Fibroblast of lung (primary cell): ENCODE measurements at regions not wholly inside any gene's neighbourhood (a gene's known extent, or its start where the extent isn't known, plus 50 kb on each side); places are given as distances from the start of the nearest gene placed in this dataset.

Experiments
- DNase-seq, 2 donors: peaks; one replicate each; pipeline versions ENCODE4 v3.0.0 to v3.0.0-alpha.2; 2010; ENCODE audit warnings: low read depth in 2 of 2
- H2AFZ ChIP-seq: 2 replicates; pipeline ENCODE4 v1.5.1; 2012; ENCODE audit warnings: low read length, control low read depth, inconsistent platforms
- H3K27ac ChIP-seq: 2 replicates; pipeline ENCODE4 v1.5.1; 2011; ENCODE audit warnings: low read length, control low read depth; ENCODE audit not compliant: insufficient read depth
- H3K27me3 ChIP-seq: 2 replicates; pipeline ENCODE4 v1.5.1; 2011; ENCODE audit warnings: mild to moderate bottlenecking, low read length; ENCODE audit not compliant: control insufficient read depth, insufficient read depth
- H3K36me3 ChIP-seq: 2 replicates; pipeline ENCODE4 v1.5.1; 2011; ENCODE audit warnings: low read length; ENCODE audit not compliant: control insufficient read depth, insufficient read depth
- H3K4me1 ChIP-seq: 2 replicates; pipeline ENCODE4 v1.5.1; 2011; ENCODE audit warnings: low read length; ENCODE audit not compliant: control insufficient read depth, insufficient read depth; ENCODE audit errors: extremely low read depth
- H3K4me2 ChIP-seq: 2 replicates; pipeline ENCODE4 v1.5.1; 2011; ENCODE audit warnings: low read length, control low read depth; ENCODE audit not compliant: insufficient read depth; ENCODE audit errors: extremely low read depth
- H3K4me3 ChIP-seq, 4 experiments: fragments of 200-600 bp in 1 of 4; sonication (generic) in 1 of 4; replicated peaks in 1 of 4; 2 replicates each; pipeline ENCODE4 v1.5.1; 2011 to 2016; ENCODE audit warnings: low read length in 4 of 4, low read depth in 3 of 4, mild to moderate bottlenecking in 3 of 4, control low read depth in 2 of 4, inconsistent platforms in 1 of 4, mixed read lengths in 1 of 4; ENCODE audit not compliant: insufficient read depth in 1 of 4; ENCODE audit errors: control extremely low read depth in 1 of 4
- H3K79me2 ChIP-seq: 2 replicates; pipeline ENCODE4 v1.5.1; 2012; ENCODE audit warnings: mild to moderate bottlenecking, low read length, inconsistent platforms; ENCODE audit not compliant: control insufficient read depth, insufficient read depth
- H3K9ac ChIP-seq: 2 replicates; pipeline ENCODE4 v1.5.1; 2011; ENCODE audit warnings: mild to moderate bottlenecking, low read length, control low read depth; ENCODE audit not compliant: insufficient read depth
- H3K9me3 ChIP-seq: 2 replicates; pipeline ENCODE4 v1.5.1; 2012; ENCODE audit warnings: low read depth, low read length; ENCODE audit not compliant: control insufficient read depth, insufficient read depth
- H4K20me1 ChIP-seq: 2 replicates; pipeline ENCODE4 v1.5.1; 2011; ENCODE audit warnings: low read length; ENCODE audit not compliant: control insufficient read depth, insufficient read depth; ENCODE audit errors: extremely low read depth
- EZH2 ChIP-seq: IDR thresholded peaks from 2 replicates; pipeline ENCODE4 v1.5.1; 2012; ENCODE audit warnings: low read length, control low read depth, mild to moderate bottlenecking; ENCODE audit errors: missing control alignments
- TF ChIP-seq, protein P1 (sequence below), 2 donors: IDR thresholded peaks in 1 of 2; conservative IDR thresholded peaks in 1 of 2; 1 replicate in 1 of 2; 2 replicates in 1 of 2; pipeline ENCODE4 v1.5.1; 2011 to 2012; ENCODE audit warnings: low read length in 2 of 2, control low read depth in 1 of 2, inconsistent platforms in 1 of 2, low read depth in 1 of 2, mild to moderate bottlenecking in 1 of 2

DNA sequence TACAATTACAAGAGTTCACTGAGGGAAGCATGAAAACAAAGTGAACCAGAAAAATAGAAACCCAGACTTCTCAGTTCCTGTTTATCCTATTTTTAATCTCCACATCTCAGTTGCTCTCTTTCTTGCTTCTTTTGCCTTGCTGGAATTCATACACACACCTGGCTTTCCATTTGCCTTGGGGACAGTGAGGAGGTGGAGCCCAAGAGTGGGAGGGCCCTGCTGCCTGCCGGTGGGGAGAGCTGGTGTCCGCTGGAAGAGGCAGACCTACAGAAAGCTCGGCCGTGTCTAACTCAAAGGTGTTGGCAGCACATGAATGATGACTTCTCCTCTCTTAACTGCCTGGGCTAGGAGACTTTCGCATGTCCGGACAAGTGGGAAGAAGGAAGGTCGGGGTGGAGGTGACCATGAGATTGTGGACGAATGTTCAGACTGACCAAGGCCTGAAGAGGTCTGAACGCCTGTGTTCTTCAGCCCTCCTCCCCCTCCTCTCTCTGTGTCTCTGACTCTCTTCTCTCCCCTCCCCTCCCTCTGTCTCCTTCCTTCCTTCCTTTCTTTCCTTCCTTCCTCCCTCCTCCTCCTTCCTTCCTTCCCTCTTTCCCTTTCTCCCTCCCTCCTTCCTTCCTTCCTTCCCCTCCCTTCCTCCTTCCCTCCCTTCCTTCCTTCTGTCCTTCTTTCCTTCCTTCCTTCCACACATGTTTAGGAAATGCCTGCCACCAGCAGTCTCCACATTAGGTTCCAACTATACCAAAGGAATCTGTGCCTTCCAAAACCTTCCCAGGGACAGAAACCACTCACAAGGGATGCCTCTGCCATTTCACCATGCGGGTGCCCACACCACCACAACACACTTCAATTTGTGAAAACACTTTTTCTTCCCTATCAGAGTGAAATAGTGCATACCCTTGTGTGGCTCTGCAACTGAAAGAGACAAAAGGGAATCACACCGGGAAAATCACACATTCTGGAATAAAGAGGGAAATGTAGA lies 157.3 kb upstream of the RUNX1 start:
- H3K9ac ChIP-seq = no peak overlapping the region
- peak in 1 of 2 donors; percentile 42 for DNase-seq
- H3K4me1 ChIP-seq = peaks cover 46% of the 10 kb centered on the region
- H3K4me3 ChIP-seq = no peak overlapping the region
- H3K27ac ChIP-seq = peak overlapping the region; percentile 87
- peak overlapping the region; percentile 49 for H2AFZ ChIP-seq
- H3K79me2 ChIP-seq = no peaks in the 10 kb centered on the region
- H4K20me1 ChIP-seq = no peaks in the 10 kb centered on the region
- H3K4me2 ChIP-seq = peak overlapping the region; percentile 29
- no peaks in the 10 kb centered on the region for H3K27me3 ChIP-seq
- H3K9me3 ChIP-seq = no peaks in the 10 kb centered on the region
- TF ChIP-seq, protein P1, sequence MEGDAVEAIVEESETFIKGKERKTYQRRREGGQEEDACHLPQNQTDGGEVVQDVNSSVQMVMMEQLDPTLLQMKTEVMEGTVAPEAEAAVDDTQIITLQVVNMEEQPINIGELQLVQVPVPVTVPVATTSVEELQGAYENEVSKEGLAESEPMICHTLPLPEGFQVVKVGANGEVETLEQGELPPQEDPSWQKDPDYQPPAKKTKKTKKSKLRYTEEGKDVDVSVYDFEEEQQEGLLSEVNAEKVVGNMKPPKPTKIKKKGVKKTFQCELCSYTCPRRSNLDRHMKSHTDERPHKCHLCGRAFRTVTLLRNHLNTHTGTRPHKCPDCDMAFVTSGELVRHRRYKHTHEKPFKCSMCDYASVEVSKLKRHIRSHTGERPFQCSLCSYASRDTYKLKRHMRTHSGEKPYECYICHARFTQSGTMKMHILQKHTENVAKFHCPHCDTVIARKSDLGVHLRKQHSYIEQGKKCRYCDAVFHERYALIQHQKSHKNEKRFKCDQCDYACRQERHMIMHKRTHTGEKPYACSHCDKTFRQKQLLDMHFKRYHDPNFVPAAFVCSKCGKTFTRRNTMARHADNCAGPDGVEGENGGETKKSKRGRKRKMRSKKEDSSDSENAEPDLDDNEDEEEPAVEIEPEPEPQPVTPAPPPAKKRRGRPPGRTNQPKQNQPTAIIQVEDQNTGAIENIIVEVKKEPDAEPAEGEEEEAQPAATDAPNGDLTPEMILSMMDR (conservative IDR thresholded peaks at IDR 0.05 in 1 of 2, IDR thresholded peaks at IDR 0.05 in 1 of 2; ENCODE audit: low read depth in 1 of 2, low read length in 2 of 2) = no peak
- H3K36me3 ChIP-seq = no peaks in the 10 kb centered on the region

DNA sequence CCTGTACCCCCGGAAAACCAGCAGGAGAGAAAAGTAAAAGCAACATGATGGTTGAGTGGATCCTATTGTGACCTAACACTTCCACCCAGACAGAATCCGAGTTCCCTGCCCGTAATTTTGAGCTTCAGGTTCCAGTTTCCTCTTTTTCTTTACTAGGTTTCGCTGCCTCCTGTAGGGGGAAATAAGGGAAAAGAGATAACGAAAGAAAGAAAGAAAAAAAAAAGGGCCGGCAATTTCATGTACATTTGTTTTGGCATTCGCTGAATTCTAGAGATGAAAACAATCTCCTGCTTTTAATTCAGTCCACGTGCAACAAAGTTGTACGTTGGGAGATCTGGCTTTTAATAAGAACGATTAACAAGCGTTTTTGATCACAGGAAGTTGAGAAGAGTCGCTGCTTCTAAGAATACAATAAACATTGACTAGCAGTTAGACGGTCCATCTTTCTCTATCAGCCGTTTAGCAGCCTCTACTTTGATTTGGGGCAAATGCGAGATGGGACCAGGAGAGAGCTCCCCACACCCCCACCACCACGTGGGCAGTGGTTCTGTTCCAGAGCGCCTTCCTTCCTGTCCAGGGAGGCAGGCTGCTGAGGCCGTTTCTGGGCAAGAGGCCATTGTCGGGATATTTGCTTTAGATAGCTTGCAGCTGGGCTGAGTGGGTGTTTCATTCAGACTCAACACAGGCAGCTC lies 155.9 kb upstream of the RUNX1 start:
- Histone ChIP-seq H4K20me1 (no peaks in the 10 kb centered on the region), H3K4me1 (peaks cover 46% of the 10 kb centered on the region), H3K79me2 (no peaks in the 10 kb centered on the region), H3K4me3 (peak overlapping the region in 3 of 4 experiments; percentile 16 to 29 (median 20)), H3K9me3 (no peaks in the 10 kb centered on the region), H3K4me2 (peak overlapping the region; percentile 71), H3K27ac (peak overlapping the region; percentile 87), H3K36me3 (no peaks in the 10 kb centered on the region), H3K9ac (no peak overlapping the region), H3K27me3 (no peaks in the 10 kb centered on the region), H2AFZ (peak overlapping the region; percentile 83)
- TF ChIP-seq EZH2 = no peak
- TF ChIP-seq, protein P1 (conservative IDR thresholded peaks at IDR 0.05 in 1 of 2, IDR thresholded peaks at IDR 0.05 in 1 of 2; ENCODE audit: low read depth in 1 of 2, low read length in 2 of 2) = peak in 1 of 2 donors; percentile 23
- peak; percentile 97 for DNase-seq

DNA sequence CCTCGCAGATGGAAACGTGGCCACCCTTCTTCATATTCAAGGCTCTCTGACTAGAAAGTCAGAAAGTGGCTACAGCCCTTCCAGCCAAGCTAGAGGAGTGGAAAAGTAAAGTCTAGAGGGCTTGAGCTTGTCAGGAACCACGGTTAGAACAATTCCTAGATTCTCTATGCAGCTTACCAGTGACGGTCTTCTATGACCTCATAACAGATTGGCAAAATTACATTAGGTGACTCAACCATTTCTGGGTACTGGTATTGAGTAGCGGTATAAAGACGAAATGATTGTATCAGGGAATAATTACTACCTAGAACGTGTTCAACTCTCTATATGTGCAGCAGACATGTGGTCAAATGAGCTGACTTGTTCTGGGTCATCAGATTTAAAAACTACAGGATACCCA lies 155.0 kb upstream of the RUNX1 start:
- no peaks in the 10 kb centered on the region for H3K27me3 ChIP-seq
- H3K4me2 ChIP-seq = no peak overlapping the region
- no peak overlapping the region for H3K4me3 ChIP-seq
- peaks cover 41% of the 10 kb centered on the region for H3K4me1 ChIP-seq
- no peaks in the 10 kb centered on the region for H3K9me3 ChIP-seq
- DNase-seq = peak in 1 of 2 donors; percentile 81
- no peaks in the 10 kb centered on the region for H3K36me3 ChIP-seq
- peak overlapping the region; percentile 64 for H3K27ac ChIP-seq
- TF ChIP-seq EZH2 = no peak
- TF ChIP-seq, protein P1 (conservative IDR thresholded peaks at IDR 0.05 in 1 of 2, IDR thresholded peaks at IDR 0.05 in 1 of 2; ENCODE audit: low read depth in 1 of 2, low read length in 2 of 2) = no peak
- no peaks in the 10 kb centered on the region for H4K20me1 ChIP-seq
- H3K79me2 ChIP-seq = no peaks in the 10 kb centered on the region
- H3K9ac ChIP-seq = no peak overlapping the region
- no peak overlapping the region for H2AFZ ChIP-seq
